ENCODE measurements at regions not wholly inside any gene's neighbourhood (a gene's known extent, or its start where the extent isn't known, plus 50 kb on each side); places are given as distances from the start of the nearest gene placed in this dataset.

DNA sequence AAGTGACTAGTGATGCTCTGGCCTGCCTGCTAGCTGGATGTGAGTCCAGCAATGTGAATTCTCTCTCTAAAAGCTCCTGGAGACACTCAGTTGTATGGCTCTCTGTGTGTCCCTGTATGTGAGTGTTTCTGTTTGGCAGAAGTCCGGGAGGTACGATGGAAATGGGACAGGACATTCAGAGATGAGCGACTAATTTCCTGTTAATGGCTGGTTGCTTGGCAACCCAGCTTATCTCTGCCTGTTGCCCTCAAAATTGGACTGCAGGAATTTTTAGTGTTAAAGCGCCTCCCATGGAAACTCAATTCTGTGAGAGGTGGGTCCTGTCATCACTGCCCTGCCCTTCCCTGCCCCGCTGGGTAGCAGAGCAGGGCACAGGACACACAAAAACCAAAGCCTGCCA lies 136.8 kb upstream of the LRFN2 start:
- TF ChIP-seq SETDB1 (CRISPR knock-in tag; IDR thresholded peaks at IDR 0.05; ENCODE audit: borderline replicate concordance) (no peak), ZNF703 (CRISPR knock-in tag; IDR thresholded peaks at IDR 0.05; ENCODE audit: borderline replicate concordance) (no peak), BCL6 (CRISPR knock-in tag; IDR thresholded peaks at IDR 0.05) (no peak), EZH2 (conservative IDR thresholded peaks at IDR 0.05; ENCODE audit: low read depth, low read length) (no peak), BHLHE40 (IDR thresholded peaks at IDR 0.05; ENCODE audit: low read length) (no peak), KAT8 (CRISPR knock-in tag; IDR thresholded peaks at IDR 0.05) (no peak), POLR2A (IDR thresholded peaks at IDR 0.05; ENCODE audit: insufficient read depth in 1 of 2, low read depth in 2 of 2, low read length in 2 of 2) (no peak), ZNF589 (CRISPR knock-in tag; conservative IDR thresholded peaks at IDR 0.05) (no peak), SCMH1 (CRISPR knock-in tag; IDR thresholded peaks at IDR 0.05; ENCODE audit: borderline replicate concordance) (no peak), ZNF674 (CRISPR knock-in tag; IDR thresholded peaks at IDR 0.05; ENCODE audit: low read depth) (no peak)
- TF ChIP-seq, protein P1, sequence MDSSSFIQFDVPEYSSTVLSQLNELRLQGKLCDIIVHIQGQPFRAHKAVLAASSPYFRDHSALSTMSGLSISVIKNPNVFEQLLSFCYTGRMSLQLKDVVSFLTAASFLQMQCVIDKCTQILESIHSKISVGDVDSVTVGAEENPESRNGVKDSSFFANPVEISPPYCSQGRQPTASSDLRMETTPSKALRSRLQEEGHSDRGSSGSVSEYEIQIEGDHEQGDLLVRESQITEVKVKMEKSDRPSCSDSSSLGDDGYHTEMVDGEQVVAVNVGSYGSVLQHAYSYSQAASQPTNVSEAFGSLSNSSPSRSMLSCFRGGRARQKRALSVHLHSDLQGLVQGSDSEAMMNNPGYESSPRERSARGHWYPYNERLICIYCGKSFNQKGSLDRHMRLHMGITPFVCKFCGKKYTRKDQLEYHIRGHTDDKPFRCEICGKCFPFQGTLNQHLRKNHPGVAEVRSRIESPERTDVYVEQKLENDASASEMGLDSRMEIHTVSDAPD (CRISPR knock-in tag; IDR thresholded peaks at IDR 0.05): no peak
- TF ChIP-seq, protein P2, sequence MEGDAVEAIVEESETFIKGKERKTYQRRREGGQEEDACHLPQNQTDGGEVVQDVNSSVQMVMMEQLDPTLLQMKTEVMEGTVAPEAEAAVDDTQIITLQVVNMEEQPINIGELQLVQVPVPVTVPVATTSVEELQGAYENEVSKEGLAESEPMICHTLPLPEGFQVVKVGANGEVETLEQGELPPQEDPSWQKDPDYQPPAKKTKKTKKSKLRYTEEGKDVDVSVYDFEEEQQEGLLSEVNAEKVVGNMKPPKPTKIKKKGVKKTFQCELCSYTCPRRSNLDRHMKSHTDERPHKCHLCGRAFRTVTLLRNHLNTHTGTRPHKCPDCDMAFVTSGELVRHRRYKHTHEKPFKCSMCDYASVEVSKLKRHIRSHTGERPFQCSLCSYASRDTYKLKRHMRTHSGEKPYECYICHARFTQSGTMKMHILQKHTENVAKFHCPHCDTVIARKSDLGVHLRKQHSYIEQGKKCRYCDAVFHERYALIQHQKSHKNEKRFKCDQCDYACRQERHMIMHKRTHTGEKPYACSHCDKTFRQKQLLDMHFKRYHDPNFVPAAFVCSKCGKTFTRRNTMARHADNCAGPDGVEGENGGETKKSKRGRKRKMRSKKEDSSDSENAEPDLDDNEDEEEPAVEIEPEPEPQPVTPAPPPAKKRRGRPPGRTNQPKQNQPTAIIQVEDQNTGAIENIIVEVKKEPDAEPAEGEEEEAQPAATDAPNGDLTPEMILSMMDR (CRISPR knock-in tag; IDR thresholded peaks at IDR 0.05): no peak
- TF ChIP-seq, protein P3, sequence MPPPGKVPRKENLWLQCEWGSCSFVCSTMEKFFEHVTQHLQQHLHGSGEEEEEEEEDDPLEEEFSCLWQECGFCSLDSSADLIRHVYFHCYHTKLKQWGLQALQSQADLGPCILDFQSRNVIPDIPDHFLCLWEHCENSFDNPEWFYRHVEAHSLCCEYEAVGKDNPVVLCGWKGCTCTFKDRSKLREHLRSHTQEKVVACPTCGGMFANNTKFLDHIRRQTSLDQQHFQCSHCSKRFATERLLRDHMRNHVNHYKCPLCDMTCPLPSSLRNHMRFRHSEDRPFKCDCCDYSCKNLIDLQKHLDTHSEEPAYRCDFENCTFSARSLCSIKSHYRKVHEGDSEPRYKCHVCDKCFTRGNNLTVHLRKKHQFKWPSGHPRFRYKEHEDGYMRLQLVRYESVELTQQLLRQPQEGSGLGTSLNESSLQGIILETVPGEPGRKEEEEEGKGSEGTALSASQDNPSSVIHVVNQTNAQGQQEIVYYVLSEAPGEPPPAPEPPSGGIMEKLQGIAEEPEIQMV (CRISPR knock-in tag; IDR thresholded peaks at IDR 0.05; ENCODE audit: low read depth): no peak
- TF ChIP-seq, protein P4, sequence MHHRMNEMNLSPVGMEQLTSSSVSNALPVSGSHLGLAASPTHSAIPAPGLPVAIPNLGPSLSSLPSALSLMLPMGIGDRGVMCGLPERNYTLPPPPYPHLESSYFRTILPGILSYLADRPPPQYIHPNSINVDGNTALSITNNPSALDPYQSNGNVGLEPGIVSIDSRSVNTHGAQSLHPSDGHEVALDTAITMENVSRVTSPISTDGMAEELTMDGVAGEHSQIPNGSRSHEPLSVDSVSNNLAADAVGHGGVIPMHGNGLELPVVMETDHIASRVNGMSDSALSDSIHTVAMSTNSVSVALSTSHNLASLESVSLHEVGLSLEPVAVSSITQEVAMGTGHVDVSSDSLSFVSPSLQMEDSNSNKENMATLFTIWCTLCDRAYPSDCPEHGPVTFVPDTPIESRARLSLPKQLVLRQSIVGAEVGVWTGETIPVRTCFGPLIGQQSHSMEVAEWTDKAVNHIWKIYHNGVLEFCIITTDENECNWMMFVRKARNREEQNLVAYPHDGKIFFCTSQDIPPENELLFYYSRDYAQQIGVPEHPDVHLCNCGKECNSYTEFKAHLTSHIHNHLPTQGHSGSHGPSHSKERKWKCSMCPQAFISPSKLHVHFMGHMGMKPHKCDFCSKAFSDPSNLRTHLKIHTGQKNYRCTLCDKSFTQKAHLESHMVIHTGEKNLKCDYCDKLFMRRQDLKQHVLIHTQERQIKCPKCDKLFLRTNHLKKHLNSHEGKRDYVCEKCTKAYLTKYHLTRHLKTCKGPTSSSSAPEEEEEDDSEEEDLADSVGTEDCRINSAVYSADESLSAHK (CRISPR knock-in tag; IDR thresholded peaks at IDR 0.05; ENCODE audit: borderline replicate concordance): no peak
